ENCODE measurements at regions not wholly inside any gene's neighbourhood (a gene's known extent, or its start where the extent isn't known, plus 50 kb on each side); places are given as distances from the start of the nearest gene placed in this dataset.

DNA sequence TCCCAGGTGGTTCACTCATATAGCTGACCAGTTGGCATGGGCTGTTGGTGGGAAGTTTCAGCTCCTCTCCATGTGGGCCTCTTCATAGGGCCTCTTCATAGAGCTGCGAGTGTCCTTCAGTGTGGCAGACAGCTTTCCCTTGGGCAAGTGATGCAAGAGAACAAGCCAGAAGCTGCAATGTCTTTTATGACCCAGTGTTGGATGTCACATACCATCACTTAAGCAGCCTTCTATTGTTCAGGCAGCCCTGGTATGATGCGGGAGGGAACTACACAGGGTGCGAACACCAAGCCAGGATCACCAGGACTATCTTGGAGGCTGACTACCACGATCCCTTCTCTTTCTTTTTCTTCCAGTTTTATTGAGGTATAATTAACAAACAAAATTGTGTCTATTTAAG, 126.5 kb upstream of the ITGA6 start:
- no peak for TF ChIP-seq EZH2 (IDR thresholded peaks at IDR 0.05; ENCODE audit: borderline replicate concordance)
- TF ChIP-seq, protein P1, sequence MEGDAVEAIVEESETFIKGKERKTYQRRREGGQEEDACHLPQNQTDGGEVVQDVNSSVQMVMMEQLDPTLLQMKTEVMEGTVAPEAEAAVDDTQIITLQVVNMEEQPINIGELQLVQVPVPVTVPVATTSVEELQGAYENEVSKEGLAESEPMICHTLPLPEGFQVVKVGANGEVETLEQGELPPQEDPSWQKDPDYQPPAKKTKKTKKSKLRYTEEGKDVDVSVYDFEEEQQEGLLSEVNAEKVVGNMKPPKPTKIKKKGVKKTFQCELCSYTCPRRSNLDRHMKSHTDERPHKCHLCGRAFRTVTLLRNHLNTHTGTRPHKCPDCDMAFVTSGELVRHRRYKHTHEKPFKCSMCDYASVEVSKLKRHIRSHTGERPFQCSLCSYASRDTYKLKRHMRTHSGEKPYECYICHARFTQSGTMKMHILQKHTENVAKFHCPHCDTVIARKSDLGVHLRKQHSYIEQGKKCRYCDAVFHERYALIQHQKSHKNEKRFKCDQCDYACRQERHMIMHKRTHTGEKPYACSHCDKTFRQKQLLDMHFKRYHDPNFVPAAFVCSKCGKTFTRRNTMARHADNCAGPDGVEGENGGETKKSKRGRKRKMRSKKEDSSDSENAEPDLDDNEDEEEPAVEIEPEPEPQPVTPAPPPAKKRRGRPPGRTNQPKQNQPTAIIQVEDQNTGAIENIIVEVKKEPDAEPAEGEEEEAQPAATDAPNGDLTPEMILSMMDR (IDR thresholded peaks at IDR 0.05; ENCODE audit: poor library complexity): no peak
- TF ChIP-seq EZH2phosphoT487 (IDR thresholded peaks at IDR 0.05; ENCODE audit: low read depth, severe bottlenecking, unreplicated experiment): no peak
